ENCODE measurements at regions not wholly inside any gene's neighbourhood (a gene's known extent, or its start where the extent isn't known, plus 50 kb on each side); places are given as distances from the start of the nearest gene placed in this dataset.

- H3K27ac ChIP-seq (ENCODE audit: low read depth, low read length), result no peak overlapping the region
- no peaks in the 10 kb centered on the region for H3K9me3 ChIP-seq (ENCODE audit: control insufficient read depth in 5 of 5, low read length in 5 of 5)
- H3K4me3 ChIP-seq (ENCODE audit: low read depth in 1 of 5, low read length in 5 of 5), result no peak overlapping the region
- H3K36me3 ChIP-seq (ENCODE audit: control insufficient read depth in 5 of 5, insufficient read depth in 5 of 5, low read length in 5 of 5), result no peaks in the 10 kb centered on the region
- H3K9ac ChIP-seq (ENCODE audit: low read length in 5 of 5), result no peak overlapping the region
- peaks cover 0 to 3% (median 0%) of the 10 kb centered on the region in 5 donors for H3K27me3 ChIP-seq (ENCODE audit: control insufficient read depth in 5 of 5, insufficient read depth in 4 of 5, low read length in 5 of 5)
- H3K4me1 ChIP-seq (ENCODE audit: control insufficient read depth in 5 of 5, insufficient read depth in 5 of 5, low read length in 5 of 5), result no peaks in the 10 kb centered on the region
These were observed 374.3 kb downstream of the CDH26 start for GRCh38 chr20:60332523-60332922.

GRCh38 chr20:60334911-60335310 is 376.7 kb downstream of the CDH26 start:
- no peaks in the 10 kb centered on the region for H3K36me3 ChIP-seq (ENCODE audit: control insufficient read depth in 5 of 5, insufficient read depth in 5 of 5, low read length in 5 of 5)
- H3K4me1 ChIP-seq (ENCODE audit: control insufficient read depth in 5 of 5, insufficient read depth in 5 of 5, low read length in 5 of 5), result no peaks in the 10 kb centered on the region
- no peak overlapping the region for H3K9ac ChIP-seq (ENCODE audit: low read length in 5 of 5)
- H3K27ac ChIP-seq (ENCODE audit: low read depth, low read length), result no peak overlapping the region
- H3K4me3 ChIP-seq (ENCODE audit: low read depth in 1 of 5, low read length in 5 of 5), result no peak overlapping the region
- no peaks in the 10 kb centered on the region for H3K9me3 ChIP-seq (ENCODE audit: control insufficient read depth in 5 of 5, low read length in 5 of 5)
- H3K27me3 ChIP-seq (ENCODE audit: control insufficient read depth in 5 of 5, insufficient read depth in 4 of 5, low read length in 5 of 5), result peaks cover 0 to 2% (median 0%) of the 10 kb centered on the region in 5 donors

GRCh38 chr20:60338556-60338955 is 380.3 kb downstream of the CDH26 start:
- Histone ChIP-seq H3K9me3 (ENCODE audit: control insufficient read depth in 5 of 5, low read length in 5 of 5) (peaks cover 0 to 3% (median 0%) of the 10 kb centered on the region in 5 donors), H3K4me3 (ENCODE audit: low read depth in 1 of 5, low read length in 5 of 5) (no peak overlapping the region), H3K27ac (ENCODE audit: low read depth, low read length) (no peak overlapping the region), H3K36me3 (ENCODE audit: control insufficient read depth in 5 of 5, insufficient read depth in 5 of 5, low read length in 5 of 5) (no peaks in the 10 kb centered on the region), H3K27me3 (ENCODE audit: control insufficient read depth in 5 of 5, insufficient read depth in 4 of 5, low read length in 5 of 5) (peaks cover 0 to 9% (median 0%) of the 10 kb centered on the region in 5 donors), H3K4me1 (ENCODE audit: control insufficient read depth in 5 of 5, insufficient read depth in 5 of 5, low read length in 5 of 5) (no peaks in the 10 kb centered on the region), H3K9ac (ENCODE audit: low read length in 5 of 5) (no peak overlapping the region)

- H3K9ac ChIP-seq (ENCODE audit: low read length in 5 of 5), result no peak overlapping the region
- peaks cover 0 to 8% (median 0%) of the 10 kb centered on the region in 5 donors for H3K27me3 ChIP-seq (ENCODE audit: control insufficient read depth in 5 of 5, insufficient read depth in 4 of 5, low read length in 5 of 5)
- H3K9me3 ChIP-seq (ENCODE audit: control insufficient read depth in 5 of 5, low read length in 5 of 5), result peaks cover 0 to 3% (median 0%) of the 10 kb centered on the region in 5 donors
These were observed 381.5 kb downstream of the CDH26 start for GRCh38 chr20:60339738-60340137.

GRCh38 chr20:60340232-60340631 is 382.0 kb downstream of the CDH26 start:
- H3K4me1 ChIP-seq (ENCODE audit: control insufficient read depth in 5 of 5, insufficient read depth in 5 of 5, low read length in 5 of 5), result no peaks in the 10 kb centered on the region
- peaks cover 0 to 8% (median 0%) of the 10 kb centered on the region in 5 donors for H3K27me3 ChIP-seq (ENCODE audit: control insufficient read depth in 5 of 5, insufficient read depth in 4 of 5, low read length in 5 of 5)
- H3K36me3 ChIP-seq (ENCODE audit: control insufficient read depth in 5 of 5, insufficient read depth in 5 of 5, low read length in 5 of 5), result no peaks in the 10 kb centered on the region
- no peak overlapping the region for H3K9ac ChIP-seq (ENCODE audit: low read length in 5 of 5)
- no peak overlapping the region for H3K27ac ChIP-seq (ENCODE audit: low read depth, low read length)
- H3K9me3 ChIP-seq (ENCODE audit: control insufficient read depth in 5 of 5, low read length in 5 of 5), result peaks cover 0 to 3% (median 0%) of the 10 kb centered on the region in 5 donors
- H3K4me3 ChIP-seq (ENCODE audit: low read depth in 1 of 5, low read length in 5 of 5), result no peak overlapping the region

More at GRCh38 chr20:60339738-60340137, 381.5 kb downstream of the CDH26 start:
- Histone ChIP-seq H3K27ac (ENCODE audit: low read depth, low read length) (no peak overlapping the region), H3K4me3 (ENCODE audit: low read depth in 1 of 5, low read length in 5 of 5) (no peak overlapping the region), H3K4me1 (ENCODE audit: control insufficient read depth in 5 of 5, insufficient read depth in 5 of 5, low read length in 5 of 5) (no peaks in the 10 kb centered on the region), H3K36me3 (ENCODE audit: control insufficient read depth in 5 of 5, insufficient read depth in 5 of 5, low read length in 5 of 5) (no peaks in the 10 kb centered on the region)

- H3K27ac ChIP-seq (ENCODE audit: low read depth, low read length), result no peak overlapping the region
- no peak overlapping the region for H3K9ac ChIP-seq (ENCODE audit: low read length in 5 of 5)
These were observed 382.8 kb downstream of the CDH26 start for GRCh38 chr20:60341062-60341461.

DNA sequence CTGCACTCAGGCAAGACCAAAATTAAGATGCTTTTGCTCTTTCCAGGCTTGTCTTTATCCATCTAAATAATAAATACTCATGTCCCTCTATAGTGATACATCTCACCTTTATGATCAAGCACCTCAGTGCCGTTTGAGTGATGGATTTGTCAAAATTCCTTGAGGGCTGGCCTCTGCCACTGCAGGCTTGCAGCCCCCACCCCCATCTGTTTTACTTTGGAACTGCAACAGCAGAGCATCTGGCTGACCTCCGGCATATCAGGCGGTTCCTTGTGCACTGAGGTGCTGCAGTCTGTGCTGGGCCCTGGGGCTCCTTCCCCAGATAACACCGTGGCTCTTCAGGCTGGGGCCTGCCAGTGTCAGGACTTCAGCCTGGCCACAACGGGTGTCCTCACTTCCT is 386.9 kb downstream of the CDH26 start:
- no peaks in the 10 kb centered on the region for H3K36me3 ChIP-seq (ENCODE audit: control insufficient read depth in 5 of 5, insufficient read depth in 5 of 5, low read length in 5 of 5)
- no peak overlapping the region for H3K9ac ChIP-seq (ENCODE audit: low read length in 5 of 5)
- no peak overlapping the region for H3K27ac ChIP-seq (ENCODE audit: low read depth, low read length)
- no peak overlapping the region for H3K4me3 ChIP-seq (ENCODE audit: low read depth in 1 of 5, low read length in 5 of 5)
- no peaks in the 10 kb centered on the region for H3K4me1 ChIP-seq (ENCODE audit: control insufficient read depth in 5 of 5, insufficient read depth in 5 of 5, low read length in 5 of 5)
- H3K9me3 ChIP-seq (ENCODE audit: control insufficient read depth in 5 of 5, low read length in 5 of 5), result peaks cover 0 to 3% (median 0%) of the 10 kb centered on the region in 5 donors
- peaks cover 0 to 7% (median 0%) of the 10 kb centered on the region in 5 donors for H3K27me3 ChIP-seq (ENCODE audit: control insufficient read depth in 5 of 5, insufficient read depth in 4 of 5, low read length in 5 of 5)

More at GRCh38 chr20:60341062-60341461, 382.8 kb downstream of the CDH26 start:
- no peaks in the 10 kb centered on the region for H3K4me1 ChIP-seq (ENCODE audit: control insufficient read depth in 5 of 5, insufficient read depth in 5 of 5, low read length in 5 of 5)
- no peaks in the 10 kb centered on the region for H3K36me3 ChIP-seq (ENCODE audit: control insufficient read depth in 5 of 5, insufficient read depth in 5 of 5, low read length in 5 of 5)
- no peak overlapping the region for H3K4me3 ChIP-seq (ENCODE audit: low read depth in 1 of 5, low read length in 5 of 5)
- peaks cover 0 to 3% (median 0%) of the 10 kb centered on the region in 5 donors for H3K9me3 ChIP-seq (ENCODE audit: control insufficient read depth in 5 of 5, low read length in 5 of 5)
- peaks cover 0 to 8% (median 0%) of the 10 kb centered on the region in 5 donors for H3K27me3 ChIP-seq (ENCODE audit: control insufficient read depth in 5 of 5, insufficient read depth in 4 of 5, low read length in 5 of 5)

- Histone ChIP-seq H3K9ac (ENCODE audit: low read length in 5 of 5) (no peak overlapping the region), H3K9me3 (ENCODE audit: control insufficient read depth in 5 of 5, low read length in 5 of 5) (no peaks in the 10 kb centered on the region), H3K36me3 (ENCODE audit: control insufficient read depth in 5 of 5, insufficient read depth in 5 of 5, low read length in 5 of 5) (no peaks in the 10 kb centered on the region), H3K4me1 (ENCODE audit: control insufficient read depth in 5 of 5, insufficient read depth in 5 of 5, low read length in 5 of 5) (no peaks in the 10 kb centered on the region), H3K27me3 (ENCODE audit: control insufficient read depth in 5 of 5, insufficient read depth in 4 of 5, low read length in 5 of 5) (no peaks in the 10 kb centered on the region), H3K4me3 (ENCODE audit: low read depth in 1 of 5, low read length in 5 of 5) (no peak overlapping the region), H3K27ac (ENCODE audit: low read depth, low read length) (no peak overlapping the region)
These were observed 391.2 kb downstream of the CDH26 start for GRCh38 chr20:60349418-60349817.

- H3K4me1 ChIP-seq (ENCODE audit: control insufficient read depth in 5 of 5, insufficient read depth in 5 of 5, low read length in 5 of 5), result no peaks in the 10 kb centered on the region
- H3K27ac ChIP-seq (ENCODE audit: low read depth, low read length), result no peak overlapping the region
- no peaks in the 10 kb centered on the region for H3K9me3 ChIP-seq (ENCODE audit: control insufficient read depth in 5 of 5, low read length in 5 of 5)
- H3K36me3 ChIP-seq (ENCODE audit: control insufficient read depth in 5 of 5, insufficient read depth in 5 of 5, low read length in 5 of 5), result no peaks in the 10 kb centered on the region
- H3K4me3 ChIP-seq (ENCODE audit: low read depth in 1 of 5, low read length in 5 of 5), result no peak overlapping the region
- no peak overlapping the region for H3K9ac ChIP-seq (ENCODE audit: low read length in 5 of 5)
- H3K27me3 ChIP-seq (ENCODE audit: control insufficient read depth in 5 of 5, insufficient read depth in 4 of 5, low read length in 5 of 5), result no peaks in the 10 kb centered on the region
These were observed 393.8 kb downstream of the CDH26 start for GRCh38 chr20:60352017-60352416.

DNA sequence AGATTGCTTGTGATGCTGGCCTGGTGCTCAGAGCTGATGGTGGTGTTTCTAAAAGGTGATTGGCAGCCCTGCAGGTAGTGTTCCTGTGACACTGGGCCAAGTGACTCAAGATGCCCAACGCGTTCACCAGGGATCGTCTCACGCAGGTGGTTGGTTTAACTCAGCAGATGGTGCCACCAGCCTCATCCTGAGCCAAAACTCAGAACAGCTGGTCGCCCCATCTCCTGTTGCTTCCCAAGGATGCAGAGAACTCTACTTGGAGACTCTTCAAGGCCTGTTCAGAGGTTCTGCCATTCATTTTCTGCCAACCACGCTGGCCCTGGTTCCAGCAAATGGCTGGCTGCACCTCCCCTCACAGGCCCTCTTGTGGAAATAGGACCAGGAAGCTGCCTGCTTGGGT is 394.4 kb downstream of the CDH26 start:
- Histone ChIP-seq H3K9me3 (ENCODE audit: control insufficient read depth in 5 of 5, low read length in 5 of 5) (no peaks in the 10 kb centered on the region), H3K36me3 (ENCODE audit: control insufficient read depth in 5 of 5, insufficient read depth in 5 of 5, low read length in 5 of 5) (no peaks in the 10 kb centered on the region), H3K4me1 (ENCODE audit: control insufficient read depth in 5 of 5, insufficient read depth in 5 of 5, low read length in 5 of 5) (no peaks in the 10 kb centered on the region), H3K9ac (ENCODE audit: low read length in 5 of 5) (no peak overlapping the region), H3K27me3 (ENCODE audit: control insufficient read depth in 5 of 5, insufficient read depth in 4 of 5, low read length in 5 of 5) (no peaks in the 10 kb centered on the region), H3K4me3 (ENCODE audit: low read depth in 1 of 5, low read length in 5 of 5) (no peak overlapping the region), H3K27ac (ENCODE audit: low read depth, low read length) (no peak overlapping the region)
